ENCODE measurements at regions not wholly inside any gene's neighbourhood (a gene's known extent, or its start where the extent isn't known, plus 50 kb on each side); places are given as distances from the start of the nearest gene placed in this dataset.

DNA sequence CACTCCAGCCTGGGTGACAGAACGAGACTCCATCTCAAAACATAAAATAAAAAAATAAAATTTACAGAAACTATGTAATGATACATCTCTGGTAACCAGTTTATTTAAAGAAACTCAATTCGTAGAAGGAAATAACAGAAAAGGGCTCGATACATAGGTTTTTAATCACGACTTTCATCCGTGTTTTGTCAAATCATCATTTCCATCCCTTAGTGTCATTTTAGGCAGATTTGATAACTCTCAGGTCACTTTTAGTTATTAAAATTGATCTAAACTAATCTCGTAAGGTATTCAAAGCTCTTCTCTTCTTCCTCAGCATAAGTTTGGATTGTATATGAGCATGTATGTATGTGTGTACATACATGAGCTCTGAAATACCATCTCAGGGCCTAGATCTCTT, 59.3 kb upstream of the SPTBN1 start:
- TF ChIP-seq, protein P1, sequence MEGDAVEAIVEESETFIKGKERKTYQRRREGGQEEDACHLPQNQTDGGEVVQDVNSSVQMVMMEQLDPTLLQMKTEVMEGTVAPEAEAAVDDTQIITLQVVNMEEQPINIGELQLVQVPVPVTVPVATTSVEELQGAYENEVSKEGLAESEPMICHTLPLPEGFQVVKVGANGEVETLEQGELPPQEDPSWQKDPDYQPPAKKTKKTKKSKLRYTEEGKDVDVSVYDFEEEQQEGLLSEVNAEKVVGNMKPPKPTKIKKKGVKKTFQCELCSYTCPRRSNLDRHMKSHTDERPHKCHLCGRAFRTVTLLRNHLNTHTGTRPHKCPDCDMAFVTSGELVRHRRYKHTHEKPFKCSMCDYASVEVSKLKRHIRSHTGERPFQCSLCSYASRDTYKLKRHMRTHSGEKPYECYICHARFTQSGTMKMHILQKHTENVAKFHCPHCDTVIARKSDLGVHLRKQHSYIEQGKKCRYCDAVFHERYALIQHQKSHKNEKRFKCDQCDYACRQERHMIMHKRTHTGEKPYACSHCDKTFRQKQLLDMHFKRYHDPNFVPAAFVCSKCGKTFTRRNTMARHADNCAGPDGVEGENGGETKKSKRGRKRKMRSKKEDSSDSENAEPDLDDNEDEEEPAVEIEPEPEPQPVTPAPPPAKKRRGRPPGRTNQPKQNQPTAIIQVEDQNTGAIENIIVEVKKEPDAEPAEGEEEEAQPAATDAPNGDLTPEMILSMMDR (IDR thresholded peaks at IDR 0.05) = no peak
- no peak for TF ChIP-seq POLR2A (IDR thresholded peaks at IDR 0.05)
- no peak for TF ChIP-seq EP300 (IDR thresholded peaks at IDR 0.05)

Measured in ovary (tissue), 3 donors.